ENCODE measurements at regions not wholly inside any gene's neighbourhood (a gene's known extent, or its start where the extent isn't known, plus 50 kb on each side); places are given as distances from the start of the nearest gene placed in this dataset.
"Not testable (repeated sequence)": the region's sequence is repeated elsewhere in the genome, so short reads cannot be mapped to it uniquely, and the experiment has no call there.

DNA sequence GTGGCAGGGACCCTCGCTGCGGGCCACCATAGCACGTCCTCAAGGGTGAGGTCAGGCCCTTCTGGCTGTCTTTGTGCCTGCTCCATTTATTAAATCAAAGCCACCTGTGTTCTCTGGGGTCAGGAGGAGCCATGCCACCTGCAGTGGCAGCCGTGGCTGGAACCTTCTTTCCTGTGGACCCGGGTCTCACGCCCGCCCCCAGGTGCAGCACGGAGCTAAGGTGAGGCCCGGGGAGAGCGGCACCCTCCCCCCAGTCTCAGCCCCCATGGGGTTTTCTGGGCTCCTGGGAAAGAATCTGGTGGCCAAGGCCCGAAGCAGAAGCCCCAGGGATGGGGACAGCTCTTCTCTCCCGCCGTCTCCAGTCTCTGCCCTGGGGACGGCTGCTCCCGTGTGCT lies 195.4 kb downstream of the LAT start:
- DNase-seq = not testable (repeated sequence)

GRCh38 chr16:29179401-29180205 lies 194.8 kb downstream of the LAT start:
- not testable (repeated sequence) for DNase-seq

- DNase-seq = not testable (repeated sequence)
These were observed 193.3 kb downstream of the LAT start for GRCh38 chr16:29177888-29178726.

DNA sequence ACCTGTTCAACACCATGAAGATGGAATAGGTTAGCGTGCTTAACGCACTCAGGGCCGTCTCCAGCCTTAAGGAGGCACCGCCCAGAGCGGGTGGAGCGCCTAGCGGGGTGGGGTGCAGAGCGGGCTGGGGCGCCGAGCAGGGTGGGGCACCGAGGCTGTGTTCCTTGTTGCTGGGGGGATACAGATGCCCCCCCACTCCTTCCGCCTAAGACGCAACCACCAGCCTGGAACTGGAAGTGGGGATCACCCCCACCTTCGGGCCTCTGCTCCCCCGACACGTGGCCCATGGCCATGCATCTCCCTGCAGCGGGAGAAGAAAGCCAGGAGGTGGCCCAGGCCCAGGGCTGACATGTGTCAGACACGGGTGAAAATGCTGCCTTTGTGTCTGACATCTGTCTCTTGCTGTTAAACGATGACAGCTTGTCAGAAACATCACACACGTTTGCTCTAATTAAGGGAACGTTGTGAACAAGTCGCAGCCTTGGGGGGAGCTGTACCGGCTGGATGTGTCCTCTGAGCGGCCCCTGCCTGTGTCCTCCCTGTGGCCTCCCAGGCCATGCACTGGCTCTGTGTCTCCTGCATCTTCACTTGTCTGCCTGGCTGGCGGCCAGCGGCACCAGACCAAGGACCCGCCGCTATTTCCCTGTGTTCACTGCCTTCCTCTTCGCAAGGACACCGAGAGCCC lies 192.5 kb downstream of the LAT start:
- not testable (repeated sequence) for DNase-seq

DNA sequence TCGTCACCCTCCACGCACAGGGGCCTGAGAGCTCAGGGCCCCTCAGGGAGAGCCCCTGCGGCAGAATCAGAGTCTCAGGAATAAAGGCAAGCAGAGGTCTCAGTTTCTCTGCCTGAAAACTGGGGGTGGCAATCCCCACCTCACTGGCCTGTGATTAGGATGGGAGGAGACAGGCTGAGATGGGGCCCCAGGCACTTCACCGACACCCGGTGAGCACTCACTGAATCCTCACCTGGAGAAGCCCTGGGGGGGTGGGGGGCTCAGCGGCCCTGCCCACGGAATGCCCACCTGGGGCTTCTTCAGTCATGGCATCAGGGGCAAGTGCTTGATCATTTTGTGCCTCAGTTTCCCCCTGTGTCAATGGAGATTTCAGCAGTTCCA lies 192.0 kb downstream of the LAT start:
- DNase-seq = not testable (repeated sequence)

DNA sequence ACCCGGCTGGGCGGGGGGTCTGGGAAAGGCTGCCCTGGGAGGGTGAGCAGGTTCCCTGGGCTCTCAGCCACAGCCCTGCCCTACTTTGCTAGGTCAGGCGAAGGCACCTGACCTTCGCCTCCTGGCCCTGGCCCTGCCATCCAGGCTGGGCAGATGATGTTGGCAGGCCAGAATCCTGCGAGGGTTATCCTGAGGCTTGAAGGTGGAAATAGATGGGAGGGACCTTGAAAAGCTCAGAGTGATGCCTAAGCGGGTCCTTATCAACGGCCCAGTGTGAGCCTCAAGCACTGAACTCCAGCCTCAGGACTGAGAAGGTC lies 191.3 kb downstream of the LAT start:
- not testable (repeated sequence) for DNase-seq

DNA sequence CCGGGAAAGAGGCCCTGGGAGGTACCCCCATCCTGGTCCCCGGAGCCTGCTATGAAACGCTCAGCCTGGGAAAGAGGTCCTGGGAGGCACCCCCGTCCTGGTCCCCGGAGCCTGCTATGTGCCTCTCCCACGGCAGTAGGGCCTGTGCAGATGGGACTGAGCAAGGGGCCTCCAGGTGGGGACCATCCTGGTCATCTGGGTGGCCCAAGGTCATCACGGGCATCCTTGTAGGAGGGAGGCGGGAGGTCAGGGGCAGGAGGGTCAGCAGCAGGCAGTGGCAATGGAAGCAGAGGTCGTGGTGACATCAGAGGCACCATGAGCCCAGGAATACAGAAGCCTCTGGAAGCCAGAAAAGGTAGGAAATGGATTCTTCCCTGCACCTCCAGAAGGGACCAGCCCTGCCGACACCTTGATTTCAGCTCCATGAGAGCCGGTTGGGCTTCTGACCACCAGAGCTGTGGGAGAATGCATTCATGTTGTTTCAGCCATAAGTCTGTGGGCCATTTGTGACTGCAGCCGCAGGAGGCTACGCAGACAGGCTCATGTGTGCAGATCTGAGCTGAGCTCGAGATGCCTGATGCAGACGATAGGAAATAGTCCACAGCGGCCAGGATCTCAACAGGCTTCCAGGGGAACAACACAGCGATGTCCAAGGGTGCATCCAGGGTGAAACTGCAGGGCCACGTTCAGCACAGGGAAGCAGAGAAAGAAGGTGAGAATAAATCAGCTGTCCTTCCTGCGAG lies 190.7 kb downstream of the LAT start:
- not testable (repeated sequence) for DNase-seq

DNA sequence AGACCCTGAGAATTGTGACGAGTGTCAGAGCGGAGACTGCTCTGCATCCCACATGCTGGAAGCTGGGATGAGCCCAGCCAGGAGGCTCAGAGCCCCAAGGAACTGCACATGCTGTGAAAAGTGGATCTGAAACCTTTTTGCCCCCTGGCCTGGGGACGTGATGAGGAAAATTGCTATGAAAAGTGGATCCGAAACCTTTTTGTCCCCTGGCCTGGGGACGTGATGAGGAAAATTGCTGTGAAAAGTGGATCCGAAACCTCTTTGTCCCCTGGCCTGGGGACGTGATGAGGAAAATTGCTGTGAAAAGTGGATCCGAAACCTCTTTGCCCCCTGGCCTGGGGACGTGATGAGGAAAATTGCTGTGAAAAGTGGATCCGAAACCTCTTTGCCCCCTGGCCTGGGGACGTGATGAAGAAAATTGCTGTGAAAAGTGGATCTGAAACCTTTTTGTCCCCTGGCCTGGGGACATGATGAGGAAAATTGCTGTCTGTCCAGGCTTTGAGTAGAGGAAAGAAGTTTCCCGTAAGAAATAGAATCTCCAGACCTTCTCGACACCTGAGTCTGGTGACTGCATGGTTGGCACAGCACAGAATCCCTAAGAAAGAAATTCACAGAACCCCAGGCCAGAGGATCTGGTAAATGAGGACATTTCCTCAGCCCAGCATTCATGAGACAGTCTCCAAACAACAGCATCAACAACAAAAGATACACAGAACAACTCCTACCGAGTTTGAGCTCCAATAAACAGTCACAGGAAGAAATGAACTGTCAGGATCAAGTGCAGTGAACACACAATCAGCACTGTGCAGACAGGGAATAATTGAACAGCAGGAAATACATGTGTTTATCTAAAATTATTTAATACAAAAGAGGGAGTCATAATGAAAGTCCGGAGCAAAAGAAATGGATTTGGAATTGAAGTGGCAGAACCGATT lies 188.8 kb downstream of the LAT start:
- not testable (repeated sequence) for DNase-seq

DNA sequence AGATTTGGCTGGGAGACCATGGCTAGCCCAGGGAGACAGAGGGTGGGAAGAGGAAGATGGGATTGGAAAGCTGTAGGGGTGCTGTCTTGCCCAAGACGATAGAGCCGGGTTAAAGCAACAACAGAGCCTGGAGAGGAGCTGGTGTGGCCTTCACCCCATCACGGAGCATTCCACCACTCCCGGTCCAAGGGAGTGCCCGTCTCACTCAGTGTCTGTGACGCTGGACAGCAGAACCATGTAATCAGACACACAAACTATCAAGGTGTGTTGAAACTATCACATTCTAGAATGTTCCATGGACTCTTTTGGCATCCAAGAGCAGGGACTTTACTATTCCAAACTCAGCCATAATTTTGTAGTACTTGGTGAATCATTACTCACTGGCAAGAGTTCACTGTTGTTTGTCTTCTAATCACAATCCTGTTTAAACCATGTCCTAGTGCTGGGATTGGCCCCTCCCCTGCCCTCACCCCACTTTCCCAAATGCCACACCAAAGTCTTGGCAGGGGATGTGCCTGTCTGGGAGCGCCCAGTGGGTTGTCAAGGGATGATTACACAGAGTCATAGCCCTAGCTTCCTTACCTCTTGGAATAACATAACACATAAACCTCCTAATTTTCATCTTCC lies 187.4 kb downstream of the LAT start:
- not testable (repeated sequence) for DNase-seq

DNA sequence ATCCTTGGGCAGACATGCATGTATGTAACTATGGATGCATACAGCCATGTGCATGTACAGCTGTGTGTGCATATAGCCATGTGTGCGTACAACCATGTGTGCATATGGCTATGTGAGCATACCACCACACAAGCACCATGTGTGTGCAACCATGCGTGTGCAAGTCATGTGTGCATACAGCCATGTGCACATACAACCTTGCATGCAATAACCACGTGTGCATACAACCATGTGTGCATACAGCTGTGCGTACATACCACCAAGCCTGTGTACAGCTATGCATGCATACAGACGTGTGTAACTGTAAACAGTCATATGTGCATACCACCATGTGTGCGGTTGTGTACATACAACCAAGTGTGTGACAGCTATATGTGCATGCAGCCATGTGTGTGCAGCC lies 186.4 kb downstream of the LAT start:
- DNase-seq = not testable (repeated sequence)

DNA sequence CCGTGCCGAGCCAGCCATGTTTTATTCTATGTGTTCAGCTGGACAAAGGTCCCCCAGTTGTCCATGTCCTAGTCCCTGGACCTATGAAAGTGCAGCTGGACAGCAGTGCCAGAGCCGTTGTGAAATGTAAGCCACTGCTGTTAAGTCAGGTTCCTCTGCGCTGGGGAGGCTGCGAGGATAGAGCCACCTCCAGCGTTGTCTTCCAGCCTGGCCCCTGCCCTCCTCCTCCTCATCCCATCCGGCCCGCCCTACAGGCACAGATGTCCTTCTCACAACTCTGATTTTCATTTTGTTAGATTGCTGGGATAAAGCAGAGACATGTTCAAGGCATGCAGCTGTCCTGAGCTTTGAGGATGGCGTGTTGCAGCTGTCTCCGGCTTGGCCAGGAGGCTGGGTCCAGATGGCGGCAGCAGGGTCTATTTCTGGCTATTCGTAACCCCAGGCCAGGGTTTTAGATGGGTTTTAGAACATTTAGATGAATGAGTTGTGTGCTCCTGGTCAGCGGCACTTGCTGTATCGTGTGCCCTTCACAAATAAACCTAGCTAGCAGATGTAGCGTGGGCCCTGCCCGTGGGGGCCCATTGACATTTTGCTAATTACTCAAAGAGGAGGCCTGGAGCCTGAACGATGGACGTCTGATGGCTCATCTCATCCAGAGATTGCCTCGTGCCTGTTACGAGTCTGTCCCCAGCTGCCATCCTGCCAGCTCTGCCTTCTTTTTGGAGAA lies 185.7 kb downstream of the LAT start:
- not testable (repeated sequence) for DNase-seq

- DNase-seq = not testable (repeated sequence)
These were observed 184.6 kb downstream of the LAT start for GRCh38 chr16:29169295-29169994.

GRCh38 chr16:29168515-29169259 lies 183.8 kb downstream of the LAT start:
- DNase-seq = not testable (repeated sequence)

DNA sequence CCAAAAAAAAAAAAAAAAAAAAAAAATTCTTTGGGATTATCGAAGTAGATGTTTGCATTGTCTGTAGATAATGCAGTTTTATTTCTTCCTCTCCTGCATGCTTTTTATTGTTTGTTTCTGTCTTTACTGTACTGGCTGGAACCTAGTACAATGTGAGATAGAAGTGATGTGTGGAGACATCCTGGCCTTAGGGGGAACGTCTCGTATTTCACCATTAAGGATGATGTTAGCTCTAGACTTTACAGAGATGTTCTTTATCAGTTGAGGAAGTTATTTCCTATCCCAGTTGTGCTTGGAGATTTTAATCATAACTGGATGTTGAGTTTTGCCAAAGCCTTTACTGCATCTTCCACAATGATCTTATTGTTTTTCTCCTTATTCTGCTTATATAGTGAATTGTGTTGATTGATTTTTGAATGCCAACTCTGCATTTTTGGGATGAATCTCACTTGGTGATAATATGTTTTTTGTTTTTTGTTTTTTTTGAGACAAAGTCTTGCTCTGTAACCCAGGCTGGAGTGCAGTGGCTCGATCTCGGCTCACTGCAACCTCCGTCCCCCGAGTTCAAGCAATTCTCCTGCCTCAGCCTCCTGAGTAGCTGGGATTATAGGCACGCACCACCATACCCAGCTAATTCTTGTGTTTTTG lies 179.7 kb downstream of the LAT start:
- not testable (repeated sequence) for DNase-seq

GRCh38 chr16:29160171-29160570 lies 175.3 kb downstream of the LAT start:
- DNase-seq = not testable (repeated sequence)

GRCh38 chr16:29159603-29160002 lies 174.8 kb downstream of the LAT start:
- DNase-seq = not testable (repeated sequence)

- no peak for DNase-seq
These were observed 173.9 kb downstream of the LAT start for GRCh38 chr16:29158785-29159184.
